OCI-LY7 (cell line): ENCODE measurements at regions not wholly inside any gene's neighbourhood (a gene's known extent, or its start where the extent isn't known, plus 50 kb on each side); places are given as distances from the start of the nearest gene placed in this dataset.

Experiments used
- BruUV-seq: library from RNA; stranded (reverse); fragments of 400-500 nt; replicated peaks from 2 replicates; lab custom pipeline; 2021; lab: Mats Ljungman, UMichigan
- CTCF ChIA-PET: fragments of 300-600 bp; sonication (Branson Sonifier 250); formaldehyde crosslinking; loops from one replicate; lab custom pipeline; 2022; ENCODE audit warnings: antibody characterized with exemption; ENCODE audit not compliant: unreplicated experiment; lab: Charles Lee
- POLR2A ChIA-PET: fragments of 300-600 bp; sonication (Branson Sonifier 250); formaldehyde crosslinking; loops from one replicate; lab custom pipeline; 2022; ENCODE audit warnings: antibody characterized with exemption; lab: Charles Lee
- DNase-seq: peaks from one replicate; pipeline ENCODE4 v3.0.0-alpha.2; 2015; ENCODE audit warnings: low spot score
- H2AFZ ChIP-seq: fragments of 200-600 bp; sonication (generic), shearing (Covaris generic); 2 replicates; pipeline ENCODE4 v1.6.1; 2014; ENCODE audit warnings: mild to moderate bottlenecking, antibody characterized with exemption, low read length, moderate library complexity
- H3K27ac ChIP-seq: fragments of 200-600 bp; sonication (generic); 2 replicates; pipeline ENCODE4 v1.5.1; 2014; ENCODE audit warnings: mixed run types, low read depth, mild to moderate bottlenecking, moderate library complexity, low read length, inconsistent platforms; ENCODE audit not compliant: poor library complexity, severe bottlenecking
- H3K36me3 ChIP-seq: fragments of 200-600 bp; sonication (generic); 2 replicates; pipeline ENCODE4 v1.6.1; 2014; ENCODE audit warnings: mild to moderate bottlenecking, antibody characterized with exemption, low read length, moderate library complexity, mixed read lengths; ENCODE audit not compliant: insufficient read depth
- H3K4me1 ChIP-seq: fragments of 200-600 bp; sonication (generic); 2 replicates; pipeline ENCODE4 v1.5.1; 2014; ENCODE audit warnings: mild to moderate bottlenecking, low read length; ENCODE audit not compliant: insufficient read depth, poor library complexity, severe bottlenecking
- H3K4me2 ChIP-seq: fragments of 200-600 bp; sonication (generic); 2 replicates; pipeline ENCODE4 v1.6.1; 2014; ENCODE audit warnings: mild to moderate bottlenecking, low read length
- H3K4me3 ChIP-seq: fragments of 200-600 bp; sonication (generic); 2 replicates; pipeline ENCODE4 v1.5.1; 2014; ENCODE audit warnings: mild to moderate bottlenecking, low read depth, low read length; ENCODE audit not compliant: poor library complexity, severe bottlenecking
- H3K79me2 ChIP-seq: fragments of 200-600 bp; sonication (generic); 2 replicates; pipeline ENCODE4 v1.6.1; 2016; ENCODE audit warnings: low read depth, mild to moderate bottlenecking, low read length, moderate library complexity, mixed read lengths; ENCODE audit not compliant: insufficient read depth
- H3K9me2 ChIP-seq: fragments of 200-600 bp; sonication (generic); 2 replicates; pipeline ENCODE4 v1.6.1; 2016; ENCODE audit warnings: mild to moderate bottlenecking, low read length, mixed read lengths; ENCODE audit not compliant: insufficient read depth
- H3K9me3 ChIP-seq: fragments of 200-600 bp; sonication (generic); 2 replicates; pipeline ENCODE4 v1.6.1; 2014; ENCODE audit warnings: mild to moderate bottlenecking, mixed run types, low read length, mixed read lengths
- H4K20me1 ChIP-seq: fragments of 200-600 bp; sonication (generic); 2 replicates; pipeline ENCODE4 v1.6.1; 2014; ENCODE audit warnings: mild to moderate bottlenecking, antibody characterized with exemption, low read length, moderate library complexity, mixed read lengths; ENCODE audit not compliant: insufficient read depth
- CTCF ChIP-seq: fragments of 200-600 bp; sonication (generic); conservative IDR thresholded peaks from 2 replicates; pipeline ENCODE4 v1.5.1; 2014; ENCODE audit warnings: mild to moderate bottlenecking, antibody characterized with exemption, low read length, moderate library complexity, mixed read lengths
- EZH2phosphoT487 ChIP-seq: fragments of 200-600 bp; sonication (generic); IDR thresholded peaks from 2 replicates; pipeline ENCODE4 v1.6.1; 2018; ENCODE audit warnings: low read depth, borderline replicate concordance, mild to moderate bottlenecking, mixed run types, antibody characterized with exemption, low read length, moderate library complexity, mixed read lengths
- intact Hi-C: fragments of 100-400 bp; cut with micrococcal nuclease; formaldehyde crosslinking; loops from one replicate; pipeline ENCODE4 v1.10.0; 2022; ENCODE audit not compliant: unreplicated experiment

- Histone ChIP-seq H3K4me3 (no peak overlapping the region), H4K20me1 (no peaks in the 10 kb centered on the region), H3K36me3 (no peaks in the 10 kb centered on the region), H3K27ac (no peak overlapping the region), H3K4me1 (no peaks in the 10 kb centered on the region), H3K9me2 (no peaks in the 10 kb centered on the region), H3K4me2 (no peak overlapping the region), H2AFZ (no peak overlapping the region), H3K79me2 (no peaks in the 10 kb centered on the region), H3K9me3 (no peaks in the 10 kb centered on the region)
- ChIA-PET POLR2A (no interaction called here), CTCF (no interaction called here)
- intact Hi-C loops, result no loop called here
- DNase-seq, result no peak
- no TSS peak for BruUV-seq
- TF ChIP-seq EZH2phosphoT487 (no peak), CTCF (no peak)
Observed at GRCh38 chr11:122421702-122422101, 233.8 kb upstream of the UBASH3B start.

GRCh38 chr11:122418032-122418431 lies 237.5 kb upstream of the UBASH3B start:
- intact Hi-C loops, result no loop called here
- CTCF ChIA-PET, result no interaction called here
- Histone ChIP-seq H3K36me3 (no peaks in the 10 kb centered on the region), H4K20me1 (no peaks in the 10 kb centered on the region), H3K27ac (no peak overlapping the region), H3K4me2 (no peak overlapping the region), H3K4me1 (no peaks in the 10 kb centered on the region), H3K9me2 (no peaks in the 10 kb centered on the region), H3K4me3 (no peak overlapping the region), H3K9me3 (peaks cover 8% of the 10 kb centered on the region; the same call in 1 of the 2 replicates), H3K79me2 (no peaks in the 10 kb centered on the region), H2AFZ (no peak overlapping the region)
- POLR2A ChIA-PET, result no interaction called here
- no peak for DNase-seq
- TF ChIP-seq EZH2phosphoT487, result no peak
- BruUV-seq, result no TSS peak

GRCh38 chr11:122414406-122415018 lies 241.0 kb upstream of the UBASH3B start:
- BruUV-seq, result no TSS peak
- DNase-seq, result no peak
- intact Hi-C loops, result no loop called here
- Histone ChIP-seq H3K9me3 (peaks cover 8% of the 10 kb centered on the region; the same call in 1 of the 2 replicates), H2AFZ (no peak overlapping the region), H3K9me2 (no peaks in the 10 kb centered on the region), H3K4me2 (no peak overlapping the region), H3K4me1 (no peaks in the 10 kb centered on the region), H4K20me1 (no peaks in the 10 kb centered on the region), H3K79me2 (no peaks in the 10 kb centered on the region), H3K36me3 (no peaks in the 10 kb centered on the region), H3K4me3 (no peak overlapping the region), H3K27ac (no peak overlapping the region)
- TF ChIP-seq EZH2phosphoT487 (no peak), CTCF (no peak)
- POLR2A ChIA-PET, result interaction anchor here (0.5 to 0.7 kb wide), 2 partner anchors 549 to 606 kb away, joined by 3 to 4 read pairs; no protein-coding TSS in a partner anchor
- CTCF ChIA-PET, result no interaction called here
